ENCODE measurements at regions not wholly inside any gene's neighbourhood (a gene's known extent, or its start where the extent isn't known, plus 50 kb on each side); places are given as distances from the start of the nearest gene placed in this dataset.

- Histone ChIP-seq H3K4me1 (no peaks in the 10 kb centered on the region), H3K27ac (no peak overlapping the region), H3K9ac (ENCODE audit: low read depth in 2 of 2, low read length in 2 of 2) (no peak overlapping the region), H3K4me3 (no peak overlapping the region), H3K27me3 (no peaks in the 10 kb centered on the region), H3K36me3 (no peaks in the 10 kb centered on the region), H3K9me3 (no peaks in the 10 kb centered on the region)
- intact Hi-C loops (cut with DNase I): no loop called here
- no peak for DNase-seq
- no peak for TF ChIP-seq CTCF (IDR thresholded peaks at IDR 0.05)
Observed at GRCh38 chr13:47179321-47179720, 282.5 kb upstream of the HTR2A start.

DNA sequence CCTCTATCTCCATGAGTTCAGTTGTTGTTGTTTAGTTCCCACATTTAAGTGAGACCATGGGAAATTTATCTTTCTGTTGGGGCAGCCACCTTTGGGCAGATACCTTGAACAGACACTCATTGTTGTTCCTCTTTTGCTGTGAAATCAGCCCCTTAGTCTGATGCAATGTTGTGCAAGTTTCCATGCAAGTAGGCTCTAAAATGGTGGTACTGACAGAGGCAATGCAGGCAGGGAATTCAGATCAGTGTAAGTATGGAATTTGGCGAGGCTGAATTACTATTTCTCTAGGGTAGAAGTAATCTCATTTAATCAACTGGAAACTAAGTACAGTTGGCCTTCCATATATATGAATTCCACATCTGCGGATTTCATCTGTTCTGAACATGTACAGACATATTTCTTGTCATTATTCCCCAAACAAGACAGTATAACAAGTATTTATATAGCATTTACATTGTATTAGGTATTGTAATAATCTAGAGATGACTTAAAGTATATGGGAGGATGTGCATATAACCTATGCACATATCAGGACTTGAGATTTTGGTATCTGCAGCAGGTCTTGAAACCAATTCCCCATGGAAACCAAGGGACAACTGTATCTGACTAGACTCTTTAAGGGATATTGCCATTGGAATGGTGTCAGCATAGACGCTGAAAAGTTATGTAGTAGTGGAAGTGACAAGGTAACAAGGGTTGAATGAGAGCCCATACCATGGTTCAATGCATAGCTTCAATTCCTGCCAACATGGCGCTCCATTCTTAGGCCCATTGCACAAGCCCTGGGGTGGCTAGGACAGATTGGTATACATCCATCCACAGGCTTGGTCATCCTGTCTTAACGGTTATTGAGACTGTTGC is 281.5 kb upstream of the HTR2A start:
- DNase-seq: no peak
- no peaks in the 10 kb centered on the region for H3K4me1 ChIP-seq
- H3K36me3 ChIP-seq: no peaks in the 10 kb centered on the region
- intact Hi-C loops (cut with DNase I): no loop called here
- H3K9me3 ChIP-seq: no peaks in the 10 kb centered on the region
- no peak overlapping the region for H3K4me3 ChIP-seq
- no peak for TF ChIP-seq CTCF (IDR thresholded peaks at IDR 0.05)
- no peak overlapping the region for H3K27ac ChIP-seq
- no peaks in the 10 kb centered on the region for H3K27me3 ChIP-seq
- H3K9ac ChIP-seq (ENCODE audit: low read depth in 2 of 2, low read length in 2 of 2): no peak overlapping the region

DNA sequence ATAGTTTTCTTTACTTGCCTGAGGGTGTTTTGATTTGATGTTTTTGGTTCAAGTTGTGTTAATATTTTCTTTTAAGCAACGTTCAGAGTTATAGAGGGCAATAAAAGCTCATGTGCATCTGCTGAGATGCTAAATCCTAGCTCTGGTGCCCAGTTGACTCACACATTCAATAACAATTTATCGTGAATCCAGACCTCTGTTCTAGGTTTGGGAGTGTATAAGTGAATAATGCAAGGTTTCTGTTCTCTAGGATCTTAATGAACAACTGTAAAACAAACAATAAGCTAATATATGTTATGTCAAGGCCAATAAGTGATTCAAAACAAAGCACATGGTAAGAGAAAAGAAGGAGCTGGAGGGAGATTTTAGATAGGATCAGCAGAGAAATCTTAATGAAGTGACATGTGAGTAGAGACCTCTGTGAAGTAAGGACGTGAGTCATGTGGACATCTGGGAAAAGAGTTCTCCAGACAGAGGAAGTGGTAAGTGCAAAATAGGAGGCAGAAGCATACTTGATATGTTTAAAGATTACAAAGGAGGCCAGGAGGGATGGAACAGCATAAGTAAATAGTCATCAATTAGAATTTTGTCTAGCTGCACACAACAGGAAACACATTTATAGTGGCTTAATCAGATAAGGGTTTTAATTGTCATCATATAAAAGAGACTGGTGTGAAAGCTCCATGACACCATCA is 278.5 kb upstream of the HTR2A start:
- no peak for TF ChIP-seq CTCF (IDR thresholded peaks at IDR 0.05)
- Histone ChIP-seq H3K27me3 (no peaks in the 10 kb centered on the region), H3K4me3 (no peak overlapping the region), H3K4me1 (no peaks in the 10 kb centered on the region), H3K36me3 (no peaks in the 10 kb centered on the region), H3K9ac (ENCODE audit: low read depth in 2 of 2, low read length in 2 of 2) (no peak overlapping the region), H3K9me3 (no peaks in the 10 kb centered on the region), H3K27ac (no peak overlapping the region)
- no peak for DNase-seq
- intact Hi-C loops (cut with DNase I): no loop called here

GRCh38 chr13:47170971-47171370 is 274.1 kb upstream of the HTR2A start:
- Histone ChIP-seq H3K36me3 (no peaks in the 10 kb centered on the region), H3K4me1 (no peaks in the 10 kb centered on the region), H3K27ac (no peak overlapping the region), H3K4me3 (no peak overlapping the region), H3K9ac (ENCODE audit: low read depth in 2 of 2, low read length in 2 of 2) (no peak overlapping the region), H3K9me3 (no peaks in the 10 kb centered on the region), H3K27me3 (no peaks in the 10 kb centered on the region)
- intact Hi-C loops (cut with DNase I): no loop called here
- DNase-seq: no peak
- TF ChIP-seq CTCF (IDR thresholded peaks at IDR 0.05): no peak

DNA sequence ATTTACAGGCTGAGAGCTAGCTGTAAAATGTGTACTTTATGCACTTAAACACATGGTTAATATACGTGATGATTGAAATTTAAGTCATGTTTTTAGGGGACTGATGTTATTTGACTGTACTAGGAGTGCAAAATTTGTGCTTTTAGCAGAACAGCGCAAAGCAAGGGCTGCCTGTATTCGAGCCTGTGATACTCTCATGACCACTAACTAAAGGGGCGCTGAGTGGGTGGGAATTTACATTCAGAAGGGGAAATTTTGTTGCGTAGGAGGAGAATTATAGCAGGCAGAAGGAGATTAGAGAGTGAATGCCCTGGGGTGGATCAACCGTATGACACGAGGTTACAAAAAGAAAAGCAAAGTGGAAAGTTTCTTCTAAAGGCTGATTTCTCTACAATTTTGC is 271.8 kb upstream of the HTR2A start:
- no peaks in the 10 kb centered on the region for H3K36me3 ChIP-seq
- TF ChIP-seq CTCF (IDR thresholded peaks at IDR 0.05): no peak
- H3K27ac ChIP-seq: no peak overlapping the region
- intact Hi-C loops (cut with DNase I): no loop called here
- H3K4me3 ChIP-seq: no peak overlapping the region
- H3K27me3 ChIP-seq: no peaks in the 10 kb centered on the region
- H3K4me1 ChIP-seq: no peaks in the 10 kb centered on the region
- DNase-seq: no peak
- H3K9ac ChIP-seq (ENCODE audit: low read depth in 2 of 2, low read length in 2 of 2): no peak overlapping the region
- H3K9me3 ChIP-seq: no peaks in the 10 kb centered on the region

All from colonic mucosa (tissue), 4 donors.